GM21526 (cell line): ENCODE measurements at regions not wholly inside any gene's neighbourhood (a gene's known extent, or its start where the extent isn't known, plus 50 kb on each side); places are given as distances from the start of the nearest gene placed in this dataset.
"Not testable (repeated sequence)": the region's sequence is repeated elsewhere in the genome, so short reads cannot be mapped to it uniquely, and the experiment has no call there.

Experiments
- ATAC-seq: cut with Tn5 transposase; IDR thresholded peaks from one replicate; pipeline ENCODE4 v1.9.1; 2021; ENCODE audit warnings: moderate library complexity; ENCODE audit not compliant: unreplicated experiment, low FRiP score

- ATAC-seq, result no peak
Observed at GRCh38 chr2:129469871-129470270, 509.6 kb upstream of the RAB6C start.

- no peak for ATAC-seq
Observed at GRCh38 chr2:129478902-129479517, 500.5 kb upstream of the RAB6C start.

GRCh38 chr2:129479892-129480291 is 499.6 kb upstream of the RAB6C start:
- ATAC-seq, result no peak

GRCh38 chr2:129480790-129481189 is 498.7 kb upstream of the RAB6C start:
- no peak for ATAC-seq

- ATAC-seq, result no peak
Observed at GRCh38 chr2:129481306-129482219, 497.9 kb upstream of the RAB6C start.

- no peak for ATAC-seq
Observed at GRCh38 chr2:129482626-129483025, 496.8 kb upstream of the RAB6C start.

- peak; percentile 96 for ATAC-seq
Observed at GRCh38 chr2:129483366-129483765, 496.1 kb upstream of the RAB6C start.

- no peak for ATAC-seq
Observed at GRCh38 chr2:129484999-129485897, 494.2 kb upstream of the RAB6C start.

- ATAC-seq, result no peak
Observed at GRCh38 chr2:129488376-129488775, 491.1 kb upstream of the RAB6C start.

GRCh38 chr2:129490641-129491040 is 488.8 kb upstream of the RAB6C start:
- no peak for ATAC-seq

GRCh38 chr2:129491308-129491707 is 488.2 kb upstream of the RAB6C start:
- no peak for ATAC-seq

GRCh38 chr2:129492548-129492947 is 486.9 kb upstream of the RAB6C start:
- no peak for ATAC-seq

GRCh38 chr2:129499747-129500146 is 479.7 kb upstream of the RAB6C start:
- no peak for ATAC-seq

- no peak for ATAC-seq
Observed at GRCh38 chr2:129502781-129503180, 476.7 kb upstream of the RAB6C start.

- ATAC-seq, result no peak
Observed at GRCh38 chr2:129504646-129505045, 474.8 kb upstream of the RAB6C start.

GRCh38 chr2:129518937-129519336 is 460.5 kb upstream of the RAB6C start:
- ATAC-seq, result no peak

- not testable (repeated sequence) for ATAC-seq
Observed at GRCh38 chr2:129532158-129532557, 447.3 kb upstream of the RAB6C start.

GRCh38 chr2:129548880-129549279 is 430.6 kb upstream of the RAB6C start:
- no peak for ATAC-seq

- no peak for ATAC-seq
Observed at GRCh38 chr2:129550536-129550935, 428.9 kb upstream of the RAB6C start.

- ATAC-seq, result no peak
Observed at GRCh38 chr2:129554373-129554772, 425.1 kb upstream of the RAB6C start.

GRCh38 chr2:129559101-129559500 is 420.4 kb upstream of the RAB6C start:
- ATAC-seq, result no peak
